Uterus (tissue), 2 donors: ENCODE measurements at regions not wholly inside any gene's neighbourhood (a gene's known extent, or its start where the extent isn't known, plus 50 kb on each side); places are given as distances from the start of the nearest gene placed in this dataset.

Source experiments
- CTCF ChIP-seq, 4 experiments: fragments of 200-600 bp in 2 of 4; fragments of 450-650 bp in 2 of 4; sonication (generic) in 2 of 4; IDR thresholded peaks; one replicate each; pipeline ENCODE4 v1.5.1; 2016 to 2019; ENCODE audit warnings: antibody characterized with exemption in 4 of 4, mild to moderate bottlenecking in 2 of 4, moderate library complexity in 1 of 4
- POLR2A ChIP-seq, 2 donors: fragments of 450-650 bp; IDR thresholded peaks; one replicate each; pipeline ENCODE4 v1.6.1; 2016; ENCODE audit warnings: antibody characterized with exemption in 2 of 2, mild to moderate bottlenecking in 1 of 2, moderate library complexity in 1 of 2

- no peak for TF ChIP-seq POLR2A (IDR thresholded peaks at IDR 0.05)
- TF ChIP-seq CTCF (IDR thresholded peaks at IDR 0.05), result no peak
Measured at GRCh38 chr12:127398016-127398710, 868.8 kb upstream of the TMEM132C start.
